SK-N-SH treated with all-trans-retinoic acid at 6 μM for 48 hours (cell line): ENCODE measurements at regions not wholly inside any gene's neighbourhood (a gene's known extent, or its start where the extent isn't known, plus 50 kb on each side); places are given as distances from the start of the nearest gene placed in this dataset.
"Not testable (repeated sequence)": the region's sequence is repeated elsewhere in the genome, so short reads cannot be mapped to it uniquely, and the experiment has no call there.

Experiments
- ARNTL ChIP-seq: fragments of 450-650 bp; formaldehyde crosslinking; IDR thresholded peaks from 2 replicates; pipeline ENCODE4 v1.5.0; 2020; ENCODE audit warnings: low read depth, mild to moderate bottlenecking, moderate library complexity, borderline replicate concordance
- ESRRG ChIP-seq: fragments of 250-450 bp; sonication (Bioruptor Pico); IDR thresholded peaks from 2 replicates; pipeline ENCODE4 v1.6.1; 2021; ENCODE audit warnings: mild to moderate bottlenecking
- OSR1 ChIP-seq: fragments of 250-450 bp; sonication (Bioruptor Pico); IDR thresholded peaks from 2 replicates; pipeline ENCODE4 v1.8.0; 2022; ENCODE audit warnings: moderate library complexity, mild to moderate bottlenecking, inconsistent platforms
- PATZ1 ChIP-seq: fragments of 250-450 bp; sonication (Bioruptor Pico); IDR thresholded peaks from 2 replicates; pipeline ENCODE4 v1.8.0; 2020; ENCODE audit warnings: mild to moderate bottlenecking, moderate library complexity, borderline replicate concordance
- PPARA ChIP-seq: fragments of 250-450 bp; sonication (Bioruptor Pico); IDR thresholded peaks from 2 replicates; pipeline ENCODE4 v1.5.0; 2020; ENCODE audit warnings: mild to moderate bottlenecking, borderline replicate concordance
- SNAI2 ChIP-seq: fragments of 250-450 bp; sonication (Bioruptor Pico); IDR thresholded peaks from 2 replicates; pipeline ENCODE4 v1.5.0; 2020; ENCODE audit warnings: mild to moderate bottlenecking, moderate library complexity
- TOX ChIP-seq: fragments of 250-450 bp; sonication (Bioruptor Pico); IDR thresholded peaks from 2 replicates; pipeline ENCODE4 v1.8.0; 2021; ENCODE audit warnings: mild to moderate bottlenecking, moderate library complexity, borderline replicate concordance
- TSHZ2 ChIP-seq: fragments of 250-450 bp; sonication (Bioruptor Pico); IDR thresholded peaks from 2 replicates; pipeline ENCODE4 v1.5.0; 2020; ENCODE audit warnings: mild to moderate bottlenecking, moderate library complexity
- ZC3H10 ChIP-seq: fragments of 250-450 bp; sonication (Bioruptor Pico); IDR thresholded peaks from 2 replicates; pipeline ENCODE4 v1.5.1; 2021; ENCODE audit warnings: mild to moderate bottlenecking, moderate library complexity
- ZFP30 ChIP-seq: fragments of 450-650 bp; formaldehyde crosslinking; IDR thresholded peaks from 2 replicates; pipeline ENCODE4 v1.5.0; 2022; ENCODE audit warnings: mild to moderate bottlenecking, moderate library complexity
- ZNF70 ChIP-seq: fragments of 450-650 bp; formaldehyde crosslinking; IDR thresholded peaks from 2 replicates; pipeline ENCODE4 v1.5.0; 2020; ENCODE audit warnings: mild to moderate bottlenecking, moderate library complexity
- TF ChIP-seq, protein P1 (sequence below): fragments of 250-450 bp; sonication (Bioruptor Pico); IDR thresholded peaks from 2 replicates; pipeline ENCODE4 v1.5.1; 2021; ENCODE audit warnings: mild to moderate bottlenecking, moderate library complexity
- TF ChIP-seq, protein P2 (sequence below): fragments of 250-450 bp; sonication (Bioruptor Pico); IDR thresholded peaks from 2 replicates; pipeline ENCODE4 v1.5.1; 2020; ENCODE audit warnings: low read depth, mild to moderate bottlenecking, moderate library complexity

DNA sequence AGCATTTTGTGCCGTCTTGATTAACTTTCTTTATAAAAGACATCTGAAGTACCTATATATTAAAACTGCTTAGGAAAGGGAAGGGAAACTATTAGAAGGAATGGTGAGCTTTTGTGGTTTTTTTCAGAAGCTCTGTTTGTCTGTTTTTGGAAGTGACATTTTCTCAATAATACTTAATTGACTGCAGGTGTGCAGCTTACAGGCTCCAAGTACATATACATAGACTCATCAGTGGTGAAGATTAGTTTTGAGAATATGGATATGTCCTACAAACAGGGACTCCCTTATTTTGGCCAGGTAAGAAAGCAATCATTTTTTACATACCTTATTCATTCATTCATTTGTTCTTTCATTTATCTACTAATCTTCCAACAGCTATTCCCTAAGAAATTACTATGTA lies 104.9 kb downstream of the KLRB1 start:
- TF ChIP-seq ARNTL (CRISPR knock-in tag); ZC3H10 (CRISPR knock-in tag); ESRRG (CRISPR knock-in tag); PPARA (CRISPR knock-in tag); OSR1 (CRISPR knock-in tag); PATZ1; TSHZ2 (CRISPR knock-in tag); SNAI2 (CRISPR knock-in tag); TOX (CRISPR knock-in tag); ZNF70 (CRISPR knock-in tag); ZFP30 (CRISPR knock-in tag): not testable (repeated sequence)
- TF ChIP-seq, protein P1, sequence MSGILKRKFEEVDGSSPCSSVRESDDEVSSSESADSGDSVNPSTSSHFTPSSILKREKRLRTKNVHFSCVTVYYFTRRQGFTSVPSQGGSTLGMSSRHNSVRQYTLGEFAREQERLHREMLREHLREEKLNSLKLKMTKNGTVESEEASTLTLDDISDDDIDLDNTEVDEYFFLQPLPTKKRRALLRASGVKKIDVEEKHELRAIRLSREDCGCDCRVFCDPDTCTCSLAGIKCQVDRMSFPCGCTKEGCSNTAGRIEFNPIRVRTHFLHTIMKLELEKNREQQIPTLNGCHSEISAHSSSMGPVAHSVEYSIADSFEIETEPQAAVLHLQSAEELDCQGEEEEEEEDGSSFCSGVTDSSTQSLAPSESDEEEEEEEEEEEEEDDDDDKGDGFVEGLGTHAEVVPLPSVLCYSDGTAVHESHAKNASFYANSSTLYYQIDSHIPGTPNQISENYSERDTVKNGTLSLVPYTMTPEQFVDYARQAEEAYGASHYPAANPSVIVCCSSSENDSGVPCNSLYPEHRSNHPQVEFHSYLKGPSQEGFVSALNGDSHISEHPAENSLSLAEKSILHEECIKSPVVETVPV (CRISPR knock-in tag), result not testable (repeated sequence)
- TF ChIP-seq, protein P2, sequence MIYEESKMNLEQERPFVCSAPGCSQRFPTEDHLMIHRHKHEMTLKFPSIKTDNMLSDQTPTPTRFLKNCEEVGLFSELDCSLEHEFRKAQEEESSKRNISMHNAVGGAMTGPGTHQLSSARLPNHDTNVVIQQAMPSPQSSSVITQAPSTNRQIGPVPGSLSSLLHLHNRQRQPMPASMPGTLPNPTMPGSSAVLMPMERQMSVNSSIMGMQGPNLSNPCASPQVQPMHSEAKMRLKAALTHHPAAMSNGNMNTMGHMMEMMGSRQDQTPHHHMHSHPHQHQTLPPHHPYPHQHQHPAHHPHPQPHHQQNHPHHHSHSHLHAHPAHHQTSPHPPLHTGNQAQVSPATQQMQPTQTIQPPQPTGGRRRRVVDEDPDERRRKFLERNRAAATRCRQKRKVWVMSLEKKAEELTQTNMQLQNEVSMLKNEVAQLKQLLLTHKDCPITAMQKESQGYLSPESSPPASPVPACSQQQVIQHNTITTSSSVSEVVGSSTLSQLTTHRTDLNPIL (CRISPR knock-in tag), result not testable (repeated sequence)
